ENCODE measurements at regions not wholly inside any gene's neighbourhood (a gene's known extent, or its start where the extent isn't known, plus 50 kb on each side); places are given as distances from the start of the nearest gene placed in this dataset.

- TF ChIP-seq KDM5A (IDR thresholded peaks at IDR 0.05; ENCODE audit: low read length) = no peak
Measured at GRCh38 chr17:77492446-77493237, 351.9 kb downstream of the SEC14L1 start (continued).
